MM.1S (cell line): ENCODE measurements at regions not wholly inside any gene's neighbourhood (a gene's known extent, or its start where the extent isn't known, plus 50 kb on each side); places are given as distances from the start of the nearest gene placed in this dataset.

Experiments used
- CTCF ChIP-seq: fragments of 300-600 bp; sonication (generic); IDR thresholded peaks from 2 replicates; pipeline ENCODE4 v1.5.1; 2016; ENCODE audit warnings: antibody characterized with exemption, low read length, mixed read lengths
- EZH2 ChIP-seq: fragments of 300-600 bp; sonication (generic); optimal IDR thresholded peaks from 2 replicates; pipeline ENCODE3; 2017; ENCODE audit warnings: low read depth, mild to moderate bottlenecking, antibody characterized with exemption, low read length, mixed read lengths

- TF ChIP-seq CTCF (no peak), EZH2 (no peak)
These were observed 506.9 kb downstream of the MID1IP1 start for GRCh38 chrX:39308126-39308525.
